Stimulated activated CD8-positive, alpha-beta memory T cell treated with anti-CD3 and anti-CD28 coated beads, Interleukin-15, amount 100 ng/mL, for 4 hours (primary cell): ENCODE measurements at regions not wholly inside any gene's neighbourhood (a gene's known extent, or its start where the extent isn't known, plus 50 kb on each side); places are given as distances from the start of the nearest gene placed in this dataset.
"Not testable (repeated sequence)": the region's sequence is repeated elsewhere in the genome, so short reads cannot be mapped to it uniquely, and the experiment has no call there.

ENCODE experiments used
- DNase-seq, 2 donors: peaks; one replicate each; pipeline ENCODE4 v3.0.0-alpha.2; 2020; ENCODE audit warnings: low read depth in 2 of 2

GRCh38 chr6:85016726-85017125 is 252.3 kb upstream of the TBX18 start:
- DNase-seq = no peak

- no peak for DNase-seq
Observed at GRCh38 chr6:85015396-85015990, 251.1 kb upstream of the TBX18 start.

- DNase-seq = no peak
Observed at GRCh38 chr6:85010865-85011264, 246.5 kb upstream of the TBX18 start.

- DNase-seq = no peak
Observed at GRCh38 chr6:85008296-85009009, 244.1 kb upstream of the TBX18 start.

- DNase-seq = no peak
Observed at GRCh38 chr6:85006362-85006761, 242.0 kb upstream of the TBX18 start.

- no peak for DNase-seq
Observed at GRCh38 chr6:85005494-85005893, 241.1 kb upstream of the TBX18 start.

GRCh38 chr6:85004361-85004995 is 240.1 kb upstream of the TBX18 start:
- DNase-seq = no peak

GRCh38 chr6:85002847-85003246 is 238.4 kb upstream of the TBX18 start:
- DNase-seq = no peak

- no peak for DNase-seq
Observed at GRCh38 chr6:85000001-85000400, 235.6 kb upstream of the TBX18 start.

GRCh38 chr6:84998223-84998622 is 233.8 kb upstream of the TBX18 start:
- no peak for DNase-seq

GRCh38 chr6:84988766-84989165 is 224.4 kb upstream of the TBX18 start:
- DNase-seq = not testable (repeated sequence)

- not testable (repeated sequence) for DNase-seq
Observed at GRCh38 chr6:84985490-84985889, 221.1 kb upstream of the TBX18 start.

GRCh38 chr6:84979541-84979940 is 215.1 kb upstream of the TBX18 start:
- no peak for DNase-seq

- no peak for DNase-seq
Observed at GRCh38 chr6:84977363-84977705, 212.9 kb upstream of the TBX18 start.

- DNase-seq = no peak
Observed at GRCh38 chr6:84976526-84977362, 212.3 kb upstream of the TBX18 start.

GRCh38 chr6:84975316-84975715 is 210.9 kb upstream of the TBX18 start:
- no peak for DNase-seq

GRCh38 chr6:84973606-84974005 is 209.2 kb upstream of the TBX18 start:
- DNase-seq = no peak

- no peak for DNase-seq
Observed at GRCh38 chr6:84967965-84968364, 203.6 kb upstream of the TBX18 start.

- DNase-seq = no peak
Observed at GRCh38 chr6:84967389-84967788, 203.0 kb upstream of the TBX18 start.

GRCh38 chr6:84953111-84953755 is 188.8 kb upstream of the TBX18 start:
- DNase-seq = no peak

GRCh38 chr6:84944926-84945325 is 180.5 kb upstream of the TBX18 start:
- not testable (repeated sequence) for DNase-seq

- no peak for DNase-seq
Observed at GRCh38 chr6:84943905-84944304, 179.5 kb upstream of the TBX18 start.
